Kidney (tissue), 13 donors: ENCODE measurements at regions not wholly inside any gene's neighbourhood (a gene's known extent, or its start where the extent isn't known, plus 50 kb on each side); places are given as distances from the start of the nearest gene placed in this dataset.
A peak's percentile ranks its signal among the peaks of the same experiment; 100 is the strongest.

Experiments used
- DNase-seq, 5 donors: peaks; one replicate each; pipeline ENCODE4 v3.0.0-alpha.2; 2013 to 2020
- FAIRE-seq: peaks from 2 replicates; lab custom pipeline; 2012; peaks lifted over from hg19 to GRCh38; lab: Jason Lieb, UNC
- H3K27ac ChIP-seq, 2 donors: one replicate each; pipeline ENCODE4 v1.7.0; 2013; ENCODE audit warnings: low read depth in 2 of 2, low read length in 2 of 2, inconsistent platforms in 1 of 2
- H3K27me3 ChIP-seq: one replicate; pipeline ENCODE4 v1.7.1; 2013; ENCODE audit warnings: low read length, inconsistent platforms; ENCODE audit not compliant: control insufficient read depth, insufficient read depth
- H3K36me3 ChIP-seq, 3 donors: one replicate each; pipeline versions ENCODE4 v1.7.0 to v1.7.1; 2013; ENCODE audit warnings: low read length in 3 of 3, control low read depth in 1 of 3, inconsistent platforms in 1 of 3; ENCODE audit not compliant: insufficient read depth in 3 of 3, control insufficient read depth in 2 of 3
- H3K4me1 ChIP-seq, 3 donors: one replicate each; pipeline versions ENCODE4 v1.7.0 to v1.7.1; 2013; ENCODE audit warnings: low read length in 3 of 3, inconsistent platforms in 1 of 3, low read depth in 1 of 3; ENCODE audit not compliant: control insufficient read depth in 2 of 3, insufficient read depth in 2 of 3
- H3K4me3 ChIP-seq, 3 donors: one replicate each; pipeline versions ENCODE4 v1.7.0 to v1.8.1; 2013; ENCODE audit warnings: low read length in 3 of 3, control low read depth in 1 of 3, inconsistent platforms in 1 of 3
- H3K9ac ChIP-seq, 3 donors: one replicate each; pipeline versions ENCODE4 v1.7.0 to v1.7.1; 2013; ENCODE audit warnings: low read length in 3 of 3, control low read depth in 1 of 3, inconsistent platforms in 1 of 3
- H3K9me3 ChIP-seq, 3 donors: one replicate each; pipeline versions ENCODE4 v1.7.0 to v1.7.1; 2013; ENCODE audit warnings: low read length in 3 of 3, control low read depth in 1 of 3, inconsistent platforms in 1 of 3; ENCODE audit not compliant: control insufficient read depth in 2 of 3, insufficient read depth in 1 of 3
- CTCF ChIP-seq: IDR thresholded peaks from 3 replicates; pipeline ENCODE4 v1.5.1; 2012; ENCODE audit warnings: mild to moderate bottlenecking, moderate library complexity, borderline replicate concordance; ENCODE audit not compliant: insufficient read depth; ENCODE audit errors: extremely low read depth
- intact Hi-C: fragments of 100-400 bp; cut with DNase I; formaldehyde crosslinking; loops from one replicate; pipeline ENCODE4 v1.11.1; 2022
- donor health status: control.
- donor health status: control.
- donor health status: control.
- donor health status: control.
- donor health status: control.
- donor health status: DM: yes; HTN: yes; CAD: no.
- donor health status: Normal renal cell carcinoma (clear cell type).

- intact Hi-C loops: no loop called here
- FAIRE-seq: no peak
Measured at GRCh38 chr2:152925547-152926448, 207.4 kb downstream of the ARL6IP6 start.

GRCh38 chr2:152924722-152925121, 206.3 kb downstream of the ARL6IP6 start:
- no peak overlapping the region for H3K9ac ChIP-seq
- intact Hi-C loops: no loop called here
- FAIRE-seq (no peak), DNase-seq (no peak)
- no peak overlapping the region for H3K4me3 ChIP-seq
- no peaks in the 10 kb centered on the region for H3K27me3 ChIP-seq
- no peaks in the 10 kb centered on the region for H3K36me3 ChIP-seq
- H3K27ac ChIP-seq: no peak overlapping the region
- no peaks in the 10 kb centered on the region for H3K9me3 ChIP-seq
- H3K4me1 ChIP-seq: no peaks in the 10 kb centered on the region
- TF ChIP-seq CTCF: no peak

More at GRCh38 chr2:152925547-152926448, 207.4 kb downstream of the ARL6IP6 start:
- Histone ChIP-seq H3K9ac (no peak overlapping the region), H3K27ac (no peak overlapping the region), H3K36me3 (no peaks in the 10 kb centered on the region), H3K9me3 (no peaks in the 10 kb centered on the region), H3K4me3 (no peak overlapping the region), H3K4me1 (no peaks in the 10 kb centered on the region), H3K27me3 (no peaks in the 10 kb centered on the region)
- peak in 4 of 5 donors; percentile 53 to 76 (median 62) for DNase-seq
- TF ChIP-seq CTCF: peak; percentile 72

GRCh38 chr2:152924219-152924618, 205.8 kb downstream of the ARL6IP6 start:
- Histone ChIP-seq H3K36me3 (no peaks in the 10 kb centered on the region), H3K27ac (no peak overlapping the region), H3K9ac (no peak overlapping the region), H3K4me3 (no peak overlapping the region), H3K4me1 (no peaks in the 10 kb centered on the region), H3K27me3 (no peaks in the 10 kb centered on the region), H3K9me3 (no peaks in the 10 kb centered on the region)
- intact Hi-C loops: no loop called here
- no peak for TF ChIP-seq CTCF
- FAIRE-seq (no peak), DNase-seq (no peak)
